GM18519 (cell line): ENCODE measurements at regions not wholly inside any gene's neighbourhood (a gene's known extent, or its start where the extent isn't known, plus 50 kb on each side); places are given as distances from the start of the nearest gene placed in this dataset.

ENCODE experiments used
- ATAC-seq: cut with Tn5 transposase; IDR thresholded peaks from one replicate; pipeline ENCODE4 v1.9.1; 2021; ENCODE audit warnings: mild to moderate bottlenecking, moderate library complexity; ENCODE audit not compliant: unreplicated experiment, low FRiP score

GRCh38 chr6:14948586-14949245 is 297.2 kb upstream of the JARID2 start:
- no peak for ATAC-seq

GRCh38 chr6:14950103-14950969 is 295.5 kb upstream of the JARID2 start:
- no peak for ATAC-seq

- no peak for ATAC-seq
These were observed 294.9 kb upstream of the JARID2 start for GRCh38 chr6:14950970-14951276.

- ATAC-seq = no peak
These were observed 294.2 kb upstream of the JARID2 start for GRCh38 chr6:14951704-14952103.

- ATAC-seq = no peak
These were observed 292.0 kb upstream of the JARID2 start for GRCh38 chr6:14953836-14954235.

GRCh38 chr6:14957355-14958059 is 288.4 kb upstream of the JARID2 start:
- no peak for ATAC-seq

- no peak for ATAC-seq
These were observed 286.5 kb upstream of the JARID2 start for GRCh38 chr6:14959324-14959885.

GRCh38 chr6:14964556-14965270 is 281.2 kb upstream of the JARID2 start:
- no peak for ATAC-seq

GRCh38 chr6:14965424-14966075 is 280.3 kb upstream of the JARID2 start:
- ATAC-seq = no peak

- ATAC-seq = no peak
These were observed 279.6 kb upstream of the JARID2 start for GRCh38 chr6:14966096-14966905.

GRCh38 chr6:14966906-14967711 is 278.8 kb upstream of the JARID2 start:
- ATAC-seq = no peak

- ATAC-seq = no peak
These were observed 277.7 kb upstream of the JARID2 start for GRCh38 chr6:14968056-14968637.

GRCh38 chr6:14969126-14969525 is 276.7 kb upstream of the JARID2 start:
- ATAC-seq = no peak

- ATAC-seq = no peak
These were observed 273.3 kb upstream of the JARID2 start for GRCh38 chr6:14972379-14973067.

GRCh38 chr6:14974372-14974771 is 271.5 kb upstream of the JARID2 start:
- ATAC-seq = no peak

- no peak for ATAC-seq
These were observed 270.9 kb upstream of the JARID2 start for GRCh38 chr6:14974792-14975470.

- ATAC-seq = no peak
These were observed 270.4 kb upstream of the JARID2 start for GRCh38 chr6:14975471-14975817.
